ENCODE measurements at regions not wholly inside any gene's neighbourhood (a gene's known extent, or its start where the extent isn't known, plus 50 kb on each side); places are given as distances from the start of the nearest gene placed in this dataset.

DNA sequence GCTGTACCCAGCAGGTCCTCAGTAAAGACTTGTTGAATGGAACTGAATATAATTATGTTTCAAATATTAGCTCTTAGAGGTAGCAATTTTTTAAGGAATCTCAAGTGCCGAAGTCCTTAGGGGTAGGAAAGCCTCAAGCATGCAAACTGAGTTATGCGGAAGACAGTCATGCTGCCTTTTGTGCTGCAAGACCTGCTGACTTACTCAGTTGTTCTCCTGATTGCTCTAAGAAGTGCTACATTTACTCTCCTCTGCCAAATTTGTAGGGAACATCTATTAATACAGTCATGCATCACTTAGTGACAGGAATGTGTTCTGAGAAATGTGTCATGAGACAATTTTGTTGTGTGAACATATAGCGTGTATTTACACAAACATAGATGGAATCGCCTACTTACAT lies 325.6 kb upstream of the AZI2 start:
- H3K27ac ChIP-seq (ENCODE audit: low read depth in 2 of 2, low read length in 2 of 2): no peak overlapping the region

DNA sequence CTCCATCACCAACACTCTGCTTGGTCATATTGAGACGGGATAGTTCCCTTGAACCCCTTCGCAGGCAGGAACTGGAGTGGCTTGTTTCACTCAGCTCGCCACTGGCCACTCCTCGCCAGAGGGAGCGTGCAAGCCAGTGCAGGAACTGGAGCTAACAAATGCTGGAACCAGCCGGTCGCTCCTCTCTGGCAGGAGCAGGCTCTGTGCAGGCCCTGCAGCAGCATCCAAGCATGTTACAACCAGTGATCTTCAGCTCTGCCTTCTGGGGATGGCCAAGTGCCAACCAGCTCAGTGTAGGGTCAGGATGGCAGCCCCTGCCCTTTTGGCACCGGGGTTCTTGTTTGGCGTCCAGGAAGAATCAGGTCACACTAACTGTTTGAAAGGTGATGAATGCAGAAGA lies 329.0 kb upstream of the AZI2 start:
- no peaks in the 10 kb centered on the region for H3K27me3 ChIP-seq (ENCODE audit: control insufficient read depth in 2 of 2, insufficient read depth in 2 of 2, low read length in 2 of 2)
- H3K4me3 ChIP-seq (ENCODE audit: low read length in 2 of 2): no peak overlapping the region
- no peaks in the 10 kb centered on the region for H3K36me3 ChIP-seq (ENCODE audit: control insufficient read depth in 2 of 2, insufficient read depth in 2 of 2, low read length in 2 of 2)
- H3K27ac ChIP-seq (ENCODE audit: low read depth in 2 of 2, low read length in 2 of 2): no peak overlapping the region
- no peaks in the 10 kb centered on the region for H3K9me3 ChIP-seq (ENCODE audit: control insufficient read depth in 2 of 2, low read length in 2 of 2)
- no peak overlapping the region for H3K9ac ChIP-seq (ENCODE audit: low read depth in 1 of 2, low read length in 2 of 2)
- no peaks in the 10 kb centered on the region for H3K4me1 ChIP-seq (ENCODE audit: control insufficient read depth in 2 of 2, insufficient read depth in 2 of 2, low read length in 2 of 2)

More for the DNA sequence above, 325.6 kb upstream of the AZI2 start:
- H3K36me3 ChIP-seq (ENCODE audit: control insufficient read depth in 2 of 2, insufficient read depth in 2 of 2, low read length in 2 of 2): no peaks in the 10 kb centered on the region
- H3K9ac ChIP-seq (ENCODE audit: low read depth in 1 of 2, low read length in 2 of 2): no peak overlapping the region
- H3K27me3 ChIP-seq (ENCODE audit: control insufficient read depth in 2 of 2, insufficient read depth in 2 of 2, low read length in 2 of 2): no peaks in the 10 kb centered on the region
- no peaks in the 10 kb centered on the region for H3K9me3 ChIP-seq (ENCODE audit: control insufficient read depth in 2 of 2, low read length in 2 of 2)
- H3K4me3 ChIP-seq (ENCODE audit: low read length in 2 of 2): no peak overlapping the region
- no peaks in the 10 kb centered on the region for H3K4me1 ChIP-seq (ENCODE audit: control insufficient read depth in 2 of 2, insufficient read depth in 2 of 2, low read length in 2 of 2)

DNA sequence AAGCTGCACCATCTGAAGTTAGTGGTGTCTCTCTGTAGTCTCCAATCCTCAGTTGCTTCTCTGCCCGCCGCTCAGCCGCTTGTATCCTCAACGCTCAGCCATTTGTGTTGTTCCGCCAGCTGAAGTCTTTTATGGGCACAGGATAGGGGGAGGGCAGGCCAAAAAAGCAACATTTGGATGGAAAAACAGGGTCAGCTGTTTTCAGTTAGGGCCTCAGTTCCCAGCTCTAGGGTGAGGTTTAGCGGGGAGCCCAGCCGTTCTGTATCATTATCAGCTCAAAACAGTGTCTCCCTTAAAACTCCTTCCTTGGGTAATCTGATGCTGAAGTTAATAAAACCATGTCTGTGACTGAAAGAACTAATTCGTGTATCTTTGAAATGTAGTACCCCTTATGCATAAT lies 329.5 kb upstream of the AZI2 start:
- Histone ChIP-seq H3K4me1 (ENCODE audit: control insufficient read depth in 2 of 2, insufficient read depth in 2 of 2, low read length in 2 of 2) (no peaks in the 10 kb centered on the region), H3K9ac (ENCODE audit: low read depth in 1 of 2, low read length in 2 of 2) (no peak overlapping the region), H3K36me3 (ENCODE audit: control insufficient read depth in 2 of 2, insufficient read depth in 2 of 2, low read length in 2 of 2) (no peaks in the 10 kb centered on the region), H3K4me3 (ENCODE audit: low read length in 2 of 2) (no peak overlapping the region), H3K27me3 (ENCODE audit: control insufficient read depth in 2 of 2, insufficient read depth in 2 of 2, low read length in 2 of 2) (no peaks in the 10 kb centered on the region), H3K27ac (ENCODE audit: low read depth in 2 of 2, low read length in 2 of 2) (no peak overlapping the region), H3K9me3 (ENCODE audit: control insufficient read depth in 2 of 2, low read length in 2 of 2) (no peaks in the 10 kb centered on the region)

DNA sequence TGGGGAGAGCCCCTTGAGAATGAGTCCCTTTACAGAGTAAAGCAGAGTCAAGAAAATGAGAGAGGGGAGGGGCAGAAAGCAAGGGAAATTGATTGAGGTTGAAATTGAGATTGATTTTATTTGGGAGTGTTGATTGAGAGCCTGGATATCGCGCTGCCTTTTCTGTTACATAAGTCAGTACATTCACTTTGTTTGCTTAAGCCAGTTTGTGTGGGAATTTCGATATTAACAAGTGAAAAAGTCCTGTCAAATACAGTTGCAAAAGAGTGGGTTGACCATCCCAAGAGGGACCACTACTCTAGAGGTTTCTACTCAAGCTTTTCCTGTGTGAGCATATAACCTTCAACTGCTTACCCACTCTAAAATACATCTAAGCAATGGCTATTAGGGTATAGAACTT lies 331.4 kb upstream of the AZI2 start:
- Histone ChIP-seq H3K27me3 (ENCODE audit: control insufficient read depth in 2 of 2, insufficient read depth in 2 of 2, low read length in 2 of 2) (no peaks in the 10 kb centered on the region), H3K4me1 (ENCODE audit: control insufficient read depth in 2 of 2, insufficient read depth in 2 of 2, low read length in 2 of 2) (no peaks in the 10 kb centered on the region), H3K9ac (ENCODE audit: low read depth in 1 of 2, low read length in 2 of 2) (no peak overlapping the region), H3K4me3 (ENCODE audit: low read length in 2 of 2) (no peak overlapping the region), H3K36me3 (ENCODE audit: control insufficient read depth in 2 of 2, insufficient read depth in 2 of 2, low read length in 2 of 2) (no peaks in the 10 kb centered on the region), H3K27ac (ENCODE audit: low read depth in 2 of 2, low read length in 2 of 2) (no peak overlapping the region), H3K9me3 (ENCODE audit: control insufficient read depth in 2 of 2, low read length in 2 of 2) (no peaks in the 10 kb centered on the region)

DNA sequence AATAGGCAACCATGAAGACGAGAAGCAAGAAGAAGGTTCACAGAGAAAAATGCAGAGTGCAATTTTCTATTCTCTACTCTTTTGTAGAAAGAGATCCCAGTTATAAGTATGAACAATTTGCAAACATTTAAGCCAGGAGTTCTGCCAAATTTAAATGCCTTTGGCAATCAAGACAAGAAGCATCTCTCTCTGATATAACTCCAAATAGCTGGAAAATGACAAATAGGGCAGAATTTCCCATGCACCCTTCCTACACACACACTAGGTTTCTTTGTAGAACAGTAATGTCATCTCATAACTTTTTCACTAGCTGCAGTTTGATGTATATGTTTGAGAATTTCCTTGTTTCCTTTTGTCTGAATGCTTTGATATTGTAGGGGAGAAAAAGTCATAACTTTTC lies 333.5 kb upstream of the AZI2 start:
- Histone ChIP-seq H3K9me3 (ENCODE audit: control insufficient read depth in 2 of 2, low read length in 2 of 2) (no peaks in the 10 kb centered on the region), H3K27me3 (ENCODE audit: control insufficient read depth in 2 of 2, insufficient read depth in 2 of 2, low read length in 2 of 2) (no peaks in the 10 kb centered on the region), H3K4me1 (ENCODE audit: control insufficient read depth in 2 of 2, insufficient read depth in 2 of 2, low read length in 2 of 2) (no peaks in the 10 kb centered on the region), H3K4me3 (ENCODE audit: low read length in 2 of 2) (no peak overlapping the region), H3K36me3 (ENCODE audit: control insufficient read depth in 2 of 2, insufficient read depth in 2 of 2, low read length in 2 of 2) (no peaks in the 10 kb centered on the region), H3K9ac (ENCODE audit: low read depth in 1 of 2, low read length in 2 of 2) (no peak overlapping the region), H3K27ac (ENCODE audit: low read depth in 2 of 2, low read length in 2 of 2) (no peak overlapping the region)

DNA sequence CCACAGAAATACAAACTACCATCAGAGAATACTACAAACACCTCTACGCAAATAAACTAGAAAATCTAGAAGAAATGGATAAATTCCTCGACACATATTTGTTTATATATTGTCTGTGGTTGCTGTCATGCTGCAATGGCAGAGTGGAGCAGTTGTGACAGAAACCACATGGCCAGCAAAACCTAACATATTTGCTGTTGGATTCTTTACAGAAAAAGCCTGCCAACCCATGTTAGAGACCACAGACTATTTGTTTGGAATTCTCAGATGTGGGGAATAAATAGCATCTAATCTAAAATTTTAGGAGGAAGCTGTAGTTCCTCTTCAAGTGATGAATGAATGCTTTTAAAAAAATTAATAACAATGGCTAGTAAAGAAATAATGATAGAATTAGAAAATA lies 341.6 kb upstream of the AZI2 start:
- H3K4me3 ChIP-seq (ENCODE audit: low read length in 2 of 2): no peak overlapping the region
- H3K27me3 ChIP-seq (ENCODE audit: control insufficient read depth in 2 of 2, insufficient read depth in 2 of 2, low read length in 2 of 2): no peaks in the 10 kb centered on the region
- no peak overlapping the region for H3K9ac ChIP-seq (ENCODE audit: low read depth in 1 of 2, low read length in 2 of 2)
- H3K4me1 ChIP-seq (ENCODE audit: control insufficient read depth in 2 of 2, insufficient read depth in 2 of 2, low read length in 2 of 2): no peaks in the 10 kb centered on the region
- H3K36me3 ChIP-seq (ENCODE audit: control insufficient read depth in 2 of 2, insufficient read depth in 2 of 2, low read length in 2 of 2): no peaks in the 10 kb centered on the region
- no peaks in the 10 kb centered on the region for H3K9me3 ChIP-seq (ENCODE audit: control insufficient read depth in 2 of 2, low read length in 2 of 2)
- no peak overlapping the region for H3K27ac ChIP-seq (ENCODE audit: low read depth in 2 of 2, low read length in 2 of 2)

DNA sequence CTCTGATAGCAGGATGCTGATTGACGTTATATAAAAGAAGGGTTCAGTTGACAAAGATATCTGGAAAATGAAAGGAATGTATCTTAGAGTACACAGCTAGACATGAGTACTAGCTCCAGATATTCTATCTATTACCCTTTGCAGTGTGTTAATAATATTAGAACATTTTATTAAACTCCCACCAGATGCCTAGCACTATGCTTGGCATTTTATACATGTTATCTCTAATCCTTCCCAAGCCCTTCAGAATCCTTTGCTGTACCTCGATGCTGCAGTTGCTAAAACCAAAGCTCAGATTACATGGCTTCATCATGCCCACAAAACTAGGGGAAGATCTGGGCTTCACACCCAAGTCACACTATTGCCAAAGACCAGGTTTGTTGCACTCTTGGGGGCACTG lies 350.1 kb upstream of the AZI2 start:
- Histone ChIP-seq H3K27ac (ENCODE audit: low read depth in 2 of 2, low read length in 2 of 2) (no peak overlapping the region), H3K27me3 (ENCODE audit: control insufficient read depth in 2 of 2, insufficient read depth in 2 of 2, low read length in 2 of 2) (no peaks in the 10 kb centered on the region), H3K4me1 (ENCODE audit: control insufficient read depth in 2 of 2, insufficient read depth in 2 of 2, low read length in 2 of 2) (no peaks in the 10 kb centered on the region), H3K9me3 (ENCODE audit: control insufficient read depth in 2 of 2, low read length in 2 of 2) (no peaks in the 10 kb centered on the region), H3K36me3 (ENCODE audit: control insufficient read depth in 2 of 2, insufficient read depth in 2 of 2, low read length in 2 of 2) (no peaks in the 10 kb centered on the region), H3K9ac (ENCODE audit: low read depth in 1 of 2, low read length in 2 of 2) (no peak overlapping the region), H3K4me3 (ENCODE audit: low read length in 2 of 2) (no peak overlapping the region)

DNA sequence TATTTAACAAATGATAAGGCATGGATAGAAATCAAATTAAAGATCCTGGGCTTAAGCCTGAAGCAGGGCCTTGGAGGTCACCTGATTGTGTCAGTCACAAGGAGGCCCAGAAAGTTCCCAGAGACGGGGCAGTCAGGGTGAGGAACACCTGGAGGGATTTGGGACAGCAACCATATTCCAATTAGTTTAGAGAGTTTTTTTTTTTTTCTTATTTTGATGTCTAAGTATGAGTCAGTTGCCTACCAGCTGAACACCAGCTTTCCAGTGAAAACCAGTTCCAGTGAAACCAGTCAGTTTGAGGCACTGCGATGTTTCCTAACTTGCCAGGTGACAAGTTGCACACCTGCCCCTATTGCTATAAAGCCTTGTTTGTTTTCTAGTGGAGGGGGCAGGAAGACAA lies 350.7 kb upstream of the AZI2 start:
- H3K9me3 ChIP-seq (ENCODE audit: control insufficient read depth in 2 of 2, low read length in 2 of 2): no peaks in the 10 kb centered on the region
- H3K27ac ChIP-seq (ENCODE audit: low read depth in 2 of 2, low read length in 2 of 2): no peak overlapping the region
- no peaks in the 10 kb centered on the region for H3K36me3 ChIP-seq (ENCODE audit: control insufficient read depth in 2 of 2, insufficient read depth in 2 of 2, low read length in 2 of 2)
- no peak overlapping the region for H3K9ac ChIP-seq (ENCODE audit: low read depth in 1 of 2, low read length in 2 of 2)
- H3K4me3 ChIP-seq (ENCODE audit: low read length in 2 of 2): no peak overlapping the region
- H3K27me3 ChIP-seq (ENCODE audit: control insufficient read depth in 2 of 2, insufficient read depth in 2 of 2, low read length in 2 of 2): no peaks in the 10 kb centered on the region
- no peaks in the 10 kb centered on the region for H3K4me1 ChIP-seq (ENCODE audit: control insufficient read depth in 2 of 2, insufficient read depth in 2 of 2, low read length in 2 of 2)

DNA sequence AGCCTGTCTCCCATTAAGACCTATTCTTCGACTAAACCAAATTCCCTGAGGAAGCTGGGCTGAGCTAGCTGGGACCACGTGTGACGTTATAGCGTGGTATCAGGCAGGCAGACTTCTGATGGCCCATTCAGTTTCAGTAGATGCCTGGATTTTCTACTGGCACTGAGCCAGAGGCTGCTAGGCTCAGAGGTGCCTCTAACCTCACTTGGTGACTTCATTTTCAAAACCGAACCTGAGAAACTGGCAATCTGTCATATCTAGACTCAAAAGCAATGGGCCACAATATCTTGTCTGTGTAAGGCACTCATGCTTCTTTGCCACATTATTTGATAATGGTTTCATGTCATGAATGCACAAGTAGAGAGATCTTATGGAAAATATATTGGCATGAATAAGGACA lies 352.1 kb upstream of the AZI2 start:
- Histone ChIP-seq H3K36me3 (ENCODE audit: control insufficient read depth in 2 of 2, insufficient read depth in 2 of 2, low read length in 2 of 2) (no peaks in the 10 kb centered on the region), H3K9me3 (ENCODE audit: control insufficient read depth in 2 of 2, low read length in 2 of 2) (no peaks in the 10 kb centered on the region), H3K4me1 (ENCODE audit: control insufficient read depth in 2 of 2, insufficient read depth in 2 of 2, low read length in 2 of 2) (no peaks in the 10 kb centered on the region), H3K4me3 (ENCODE audit: low read length in 2 of 2) (no peak overlapping the region), H3K27me3 (ENCODE audit: control insufficient read depth in 2 of 2, insufficient read depth in 2 of 2, low read length in 2 of 2) (no peaks in the 10 kb centered on the region), H3K27ac (ENCODE audit: low read depth in 2 of 2, low read length in 2 of 2) (no peak overlapping the region), H3K9ac (ENCODE audit: low read depth in 1 of 2, low read length in 2 of 2) (no peak overlapping the region)

DNA sequence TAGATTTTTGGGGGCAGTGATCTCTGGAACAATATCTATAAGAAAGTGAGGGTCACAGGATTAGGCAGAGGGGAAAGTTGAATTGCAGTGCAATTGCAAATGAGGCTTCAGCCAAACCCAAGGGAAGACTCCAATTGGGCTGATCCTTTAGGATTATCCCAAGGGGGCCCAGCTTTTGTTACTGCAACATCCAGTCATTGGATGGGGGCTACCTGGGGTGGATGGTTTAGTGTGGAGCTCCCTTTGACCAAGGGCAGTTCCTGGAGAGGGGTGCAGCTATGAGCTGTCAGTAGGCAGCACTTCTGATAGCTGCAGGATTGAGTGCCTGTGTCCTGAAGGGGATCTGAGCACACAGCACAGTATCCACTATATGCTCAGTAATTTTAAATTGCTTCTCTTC lies 355.2 kb upstream of the AZI2 start:
- no peak overlapping the region for H3K9ac ChIP-seq (ENCODE audit: low read depth in 1 of 2, low read length in 2 of 2)
- H3K27me3 ChIP-seq (ENCODE audit: control insufficient read depth in 2 of 2, insufficient read depth in 2 of 2, low read length in 2 of 2): no peaks in the 10 kb centered on the region
- no peaks in the 10 kb centered on the region for H3K36me3 ChIP-seq (ENCODE audit: control insufficient read depth in 2 of 2, insufficient read depth in 2 of 2, low read length in 2 of 2)
- H3K27ac ChIP-seq (ENCODE audit: low read depth in 2 of 2, low read length in 2 of 2): no peak overlapping the region
- H3K4me3 ChIP-seq (ENCODE audit: low read length in 2 of 2): no peak overlapping the region
- no peaks in the 10 kb centered on the region for H3K4me1 ChIP-seq (ENCODE audit: control insufficient read depth in 2 of 2, insufficient read depth in 2 of 2, low read length in 2 of 2)
- no peaks in the 10 kb centered on the region for H3K9me3 ChIP-seq (ENCODE audit: control insufficient read depth in 2 of 2, low read length in 2 of 2)

DNA sequence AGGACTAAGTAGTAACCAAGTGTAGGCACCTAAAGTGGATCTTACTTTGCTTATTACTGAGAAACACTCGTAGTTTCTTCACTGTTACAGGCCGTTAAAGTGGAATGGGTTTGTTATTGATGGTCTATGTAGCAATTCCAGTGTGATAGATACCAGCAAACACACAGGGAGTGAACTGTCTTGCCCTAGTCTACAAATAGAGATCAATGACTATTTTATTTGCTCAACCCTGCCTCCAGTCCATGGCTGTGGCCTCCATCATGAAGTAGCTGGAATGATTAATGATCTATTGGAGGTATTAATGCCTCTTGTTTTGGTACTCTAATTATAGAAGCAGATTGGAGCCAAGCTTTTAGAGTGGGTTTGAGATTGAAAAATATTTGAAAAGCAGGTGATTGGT lies 362.7 kb upstream of the AZI2 start:
- Histone ChIP-seq H3K36me3 (ENCODE audit: control insufficient read depth in 2 of 2, insufficient read depth in 2 of 2, low read length in 2 of 2) (no peaks in the 10 kb centered on the region), H3K9ac (ENCODE audit: low read depth in 1 of 2, low read length in 2 of 2) (no peak overlapping the region), H3K27me3 (ENCODE audit: control insufficient read depth in 2 of 2, insufficient read depth in 2 of 2, low read length in 2 of 2) (no peaks in the 10 kb centered on the region), H3K9me3 (ENCODE audit: control insufficient read depth in 2 of 2, low read length in 2 of 2) (no peaks in the 10 kb centered on the region), H3K4me3 (ENCODE audit: low read length in 2 of 2) (no peak overlapping the region), H3K27ac (ENCODE audit: low read depth in 2 of 2, low read length in 2 of 2) (no peak overlapping the region), H3K4me1 (ENCODE audit: control insufficient read depth in 2 of 2, insufficient read depth in 2 of 2, low read length in 2 of 2) (no peaks in the 10 kb centered on the region)
